BLaER1 treated with 17β-estradiol and CSF1 and Interleukin-3, amounts not matched to agents 10 nM and 100 nM (cell line): ENCODE measurements at regions not wholly inside any gene's neighbourhood (a gene's known extent, or its start where the extent isn't known, plus 50 kb on each side); places are given as distances from the start of the nearest gene placed in this dataset.

ENCODE experiments used
- H3K27ac ChIP-seq, 11 experiments: shearing (Covaris generic); formaldehyde crosslinking; 2 replicates each; pipeline ENCODE4 v1.8.1; 2022
- H3K27me3 ChIP-seq, 11 experiments: shearing (Covaris generic); formaldehyde crosslinking; 2 replicates each; pipeline ENCODE4 v1.8.1; 2022
- H3K36me3 ChIP-seq, 11 experiments: shearing (Covaris generic); formaldehyde crosslinking; 2 replicates each; pipeline ENCODE4 v1.8.1; 2022
- H3K4me1 ChIP-seq, 10 experiments: shearing (Covaris generic); formaldehyde crosslinking; 2 replicates each; pipeline ENCODE4 v1.8.1; 2022
- H3K4me2 ChIP-seq, 11 experiments: shearing (Covaris generic); formaldehyde crosslinking; 2 replicates each; pipeline ENCODE4 v1.8.1; 2022
- H3K4me3 ChIP-seq, 10 experiments: shearing (Covaris generic); formaldehyde crosslinking; 2 replicates each; pipeline ENCODE4 v1.8.1; 2022
- H3K9ac ChIP-seq, 11 experiments: shearing (Covaris generic); formaldehyde crosslinking; 2 replicates each; pipeline ENCODE4 v1.8.1; 2022
- H3K9me3 ChIP-seq, 11 experiments: shearing (Covaris generic); formaldehyde crosslinking; replicated peaks in 1 of 11; 2 replicates each; pipeline ENCODE4 v1.8.1; 2022
- H4K20me1 ChIP-seq, 11 experiments: shearing (Covaris generic); formaldehyde crosslinking; 2 replicates each; pipeline ENCODE4 v1.8.1; 2022
- Cebpa-rat ChIP-seq, 11 experiments: shearing (Covaris generic); IDR thresholded peaks; 2 replicates each; pipeline ENCODE4 v1.8.1; 2022

DNA sequence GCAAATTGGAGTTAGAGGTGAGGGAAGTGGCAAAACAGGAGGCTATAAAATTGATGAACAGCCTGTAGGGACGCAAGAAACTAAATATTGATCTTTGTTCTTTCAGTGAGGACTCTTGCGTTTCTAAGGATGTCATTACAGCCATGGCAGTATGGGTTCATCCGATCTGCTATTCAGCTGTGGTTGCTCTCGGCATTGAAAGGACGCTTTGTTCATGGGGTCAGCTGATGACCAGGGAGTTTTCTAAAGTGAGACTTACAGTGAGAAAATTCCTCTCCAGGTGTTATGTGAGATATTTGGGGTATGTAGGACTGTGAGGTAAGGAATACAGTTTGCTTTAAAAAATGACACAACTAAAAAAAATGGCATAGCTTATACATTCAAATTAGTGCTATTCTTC, 52.7 kb upstream of the PELI1 start:
- Histone ChIP-seq H3K4me3 (no peak overlapping the region), H3K9ac (no peak overlapping the region), H3K36me3 (no peaks in the 10 kb centered on the region), H3K27ac (no peak overlapping the region), H3K9me3 (peaks cover 0 to 9% (median 0%) of the 10 kb centered on the region in 11 experiments; a peak in 1 of 22 replicates), H3K27me3 (no peaks in the 10 kb centered on the region), H4K20me1 (no peaks in the 10 kb centered on the region), H3K4me1 (peaks cover 8 to 82% (median 17%) of the 10 kb centered on the region in 10 experiments), H3K4me2 (no peak overlapping the region)
- no peak for TF ChIP-seq Cebpa-rat (IDR thresholded peaks at IDR 0.05)

DNA sequence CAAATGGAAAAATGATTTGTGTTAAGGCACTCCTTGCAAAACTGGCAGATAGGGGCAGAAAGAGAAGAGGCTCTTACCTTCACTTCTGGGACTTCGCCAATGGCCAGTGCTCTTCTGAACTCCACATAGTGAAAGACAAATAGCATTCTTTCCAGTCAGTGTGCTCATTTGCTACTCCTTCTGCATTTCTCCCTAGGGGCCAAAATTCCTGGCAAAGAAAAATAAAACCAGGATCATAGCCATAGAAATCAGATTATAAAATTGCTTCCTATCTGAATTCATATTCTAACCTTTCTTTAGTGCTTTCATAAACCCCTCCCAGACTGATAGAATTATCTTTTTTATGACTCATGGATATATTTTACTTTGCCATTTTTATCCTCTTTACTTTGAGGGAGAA, 56.9 kb upstream of the PELI1 start:
- no peak overlapping the region for H3K27ac ChIP-seq
- peaks cover 25 to 92% (median 30%) of the 10 kb centered on the region in 10 experiments for H3K4me1 ChIP-seq
- TF ChIP-seq Cebpa-rat (IDR thresholded peaks at IDR 0.05), result no peak
- H3K27me3 ChIP-seq, result no peaks in the 10 kb centered on the region
- H3K9ac ChIP-seq, result no peak overlapping the region
- H3K4me3 ChIP-seq, result no peak overlapping the region
- no peaks in the 10 kb centered on the region for H4K20me1 ChIP-seq
- peak overlapping the region in 3 of 11 experiments; percentile 36 to 64 (median 58); a peak in 4 of 22 replicates for H3K4me2 ChIP-seq
- H3K36me3 ChIP-seq, result no peaks in the 10 kb centered on the region
- H3K9me3 ChIP-seq, result no peaks in the 10 kb centered on the region

DNA sequence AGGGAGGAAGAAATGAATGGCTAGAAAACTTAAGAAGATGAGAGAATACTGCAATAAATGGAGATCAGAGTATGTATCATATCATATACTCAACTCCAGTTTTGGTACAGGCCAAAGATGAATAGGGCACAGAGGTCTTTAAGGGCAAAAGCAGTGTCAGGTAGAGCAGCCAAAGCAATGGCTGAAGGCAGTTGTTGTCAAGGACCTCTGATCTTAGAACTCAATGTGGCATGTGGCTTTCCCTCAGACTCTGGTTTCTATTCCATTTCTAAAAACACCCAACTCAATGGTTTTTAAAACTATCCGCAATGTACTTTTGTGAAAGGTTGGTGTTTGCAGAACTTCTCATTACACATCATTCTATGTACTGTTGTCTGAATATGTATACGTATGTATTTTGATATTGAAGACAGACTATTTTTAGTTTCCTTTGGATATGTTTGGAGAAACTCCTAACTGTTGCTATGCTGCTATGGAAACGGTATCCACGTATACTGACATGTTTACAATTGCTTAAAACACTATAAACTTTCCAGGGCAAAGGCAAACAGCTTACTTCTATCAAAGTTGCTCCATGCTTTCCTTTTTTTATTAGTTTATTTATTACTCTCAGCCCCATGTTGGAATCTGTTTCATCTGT, 58.1 kb upstream of the PELI1 start:
- H3K9ac ChIP-seq, result peak overlapping the region in 2 of 11 experiments; percentile 80 to 85; a peak in 3 of 22 replicates
- H3K27ac ChIP-seq, result peak overlapping the region in 3 of 11 experiments; percentile 83 to 95 (median 90); a peak in 6 of 22 replicates
- no peaks in the 10 kb centered on the region for H3K36me3 ChIP-seq
- peak overlapping the region in 3 of 11 experiments; percentile 77 to 86 (median 85); a peak in 5 of 22 replicates for H3K4me2 ChIP-seq
- no peaks in the 10 kb centered on the region for H3K9me3 ChIP-seq
- peaks cover 25 to 97% (median 30%) of the 10 kb centered on the region in 10 experiments for H3K4me1 ChIP-seq
- H3K27me3 ChIP-seq, result no peaks in the 10 kb centered on the region
- no peaks in the 10 kb centered on the region for H4K20me1 ChIP-seq
- H3K4me3 ChIP-seq, result no peak overlapping the region
- no peak for TF ChIP-seq Cebpa-rat (IDR thresholded peaks at IDR 0.05)

DNA sequence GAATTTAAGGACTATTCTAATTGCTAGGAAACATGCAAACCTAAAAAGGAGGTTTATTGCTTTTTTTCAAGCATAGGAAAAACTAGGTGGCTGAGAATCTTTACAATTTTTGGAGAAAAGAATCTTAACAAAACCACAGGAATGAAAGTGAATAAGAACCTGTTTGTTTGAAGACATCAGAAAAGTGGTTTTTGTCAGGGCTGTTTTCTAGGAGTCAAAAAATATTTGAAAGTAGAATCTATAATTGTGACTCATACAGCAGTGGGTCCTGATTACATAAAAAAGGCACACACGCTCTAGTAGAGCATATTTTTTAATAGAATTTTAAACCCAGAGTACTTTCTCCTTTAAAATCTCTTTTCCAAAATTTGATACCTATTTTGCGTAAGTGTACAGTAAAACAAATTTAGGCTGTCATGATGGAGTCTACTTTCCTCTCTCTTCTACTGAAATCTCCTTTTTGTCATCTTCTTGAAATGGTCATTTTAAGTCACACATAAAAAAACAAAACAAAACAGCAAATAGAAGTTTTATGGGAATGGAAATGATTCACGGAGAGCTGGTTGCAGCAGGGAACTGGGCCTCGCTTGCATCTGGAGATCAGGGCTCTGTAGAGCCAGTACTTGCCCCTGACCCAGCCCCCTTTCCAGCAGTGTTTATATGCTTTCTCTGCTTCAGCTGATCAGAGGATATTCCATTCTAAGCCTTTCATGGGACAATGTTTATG, 59.1 kb upstream of the PELI1 start:
- no peak for TF ChIP-seq Cebpa-rat (IDR thresholded peaks at IDR 0.05)
- H3K27me3 ChIP-seq, result no peaks in the 10 kb centered on the region
- peaks cover 19 to 95% (median 23%) of the 10 kb centered on the region in 10 experiments for H3K4me1 ChIP-seq
- peak overlapping the region in 2 of 10 experiments; percentile 33 to 45; a peak in 2 of 20 replicates for H3K4me3 ChIP-seq
- H3K4me2 ChIP-seq, result peak overlapping the region; percentile 70 to 87 (median 77)
- H3K27ac ChIP-seq, result peak overlapping the region; percentile 55 to 95 (median 82); a peak in 18 of 22 replicates
- no peaks in the 10 kb centered on the region for H4K20me1 ChIP-seq
- H3K9me3 ChIP-seq, result no peaks in the 10 kb centered on the region
- peak overlapping the region in 9 of 11 experiments; percentile 50 to 85 (median 75); a peak in 15 of 22 replicates for H3K9ac ChIP-seq
- H3K36me3 ChIP-seq, result no peaks in the 10 kb centered on the region

DNA sequence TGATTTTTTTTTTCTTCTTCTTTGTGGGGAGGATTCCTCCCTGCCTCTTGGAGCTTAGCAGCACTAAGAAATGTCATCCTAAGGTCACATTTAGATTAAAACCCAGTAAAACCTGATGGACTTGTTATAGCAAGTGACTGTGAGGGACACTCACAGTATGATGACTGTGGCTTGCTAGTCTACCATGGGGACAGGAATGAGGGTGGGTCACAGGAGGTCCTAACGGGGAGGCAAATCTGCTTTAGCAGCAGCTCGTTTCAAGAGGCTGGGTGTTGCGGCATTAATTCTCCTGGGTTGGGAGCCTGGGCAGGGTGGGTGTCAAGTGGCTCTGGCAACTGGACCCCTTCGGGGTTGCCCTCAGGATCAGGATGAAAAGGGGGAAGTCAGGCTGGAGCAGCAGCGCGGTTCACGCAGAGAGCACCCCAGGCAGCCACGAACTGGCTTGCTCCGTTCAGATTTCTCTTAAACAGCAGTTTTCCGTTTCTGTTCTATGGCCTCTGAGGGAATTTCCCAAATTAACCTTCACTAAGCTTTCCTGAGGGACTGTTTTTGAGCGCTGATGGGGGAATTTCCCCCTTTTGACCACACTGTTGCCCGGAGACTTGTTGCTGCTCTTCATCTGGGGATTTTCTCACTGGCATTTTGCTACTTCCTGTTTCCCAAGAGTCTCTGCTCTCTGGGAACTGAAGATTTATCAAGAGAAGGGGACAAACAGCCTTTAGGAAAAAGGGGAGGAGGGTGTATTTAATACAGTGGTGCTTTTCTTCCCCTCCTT, 59.8 kb upstream of the PELI1 start:
- Histone ChIP-seq H4K20me1 (no peaks in the 10 kb centered on the region), H3K4me2 (peak overlapping the region; percentile 70 to 87 (median 77)), H3K9ac (peak overlapping the region; percentile 49 to 85 (median 73); a peak in 21 of 22 replicates), H3K9me3 (no peaks in the 10 kb centered on the region), H3K4me1 (peaks cover 17 to 95% (median 22%) of the 10 kb centered on the region in 10 experiments), H3K36me3 (no peaks in the 10 kb centered on the region), H3K27ac (peak overlapping the region; percentile 55 to 95 (median 82); a peak in 21 of 22 replicates), H3K27me3 (no peaks in the 10 kb centered on the region), H3K4me3 (peak overlapping the region in 7 of 10 experiments; percentile 10 to 45 (median 35); a peak in 8 of 20 replicates)
- no peak for TF ChIP-seq Cebpa-rat (IDR thresholded peaks at IDR 0.05)

DNA sequence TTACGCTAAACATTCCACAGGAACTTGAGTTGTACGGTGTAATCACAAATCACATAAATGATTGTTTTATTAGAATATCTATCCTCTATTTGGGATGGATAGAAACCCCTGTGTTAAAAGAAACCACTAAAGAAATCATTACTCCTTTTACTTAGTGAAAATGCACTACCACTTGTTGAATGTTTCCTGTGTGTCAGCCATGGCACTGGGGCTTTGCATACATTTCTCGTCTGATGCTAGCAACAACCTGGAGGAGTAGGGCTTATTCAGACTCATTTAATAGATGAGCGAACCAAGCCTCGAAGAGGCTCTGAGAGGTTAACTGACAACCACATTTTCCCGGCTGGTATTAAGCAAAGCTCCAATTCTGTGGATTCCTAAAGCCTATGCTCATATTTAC, 60.5 kb upstream of the PELI1 start:
- no peak overlapping the region; a peak in 1 of 20 replicates for H3K4me3 ChIP-seq
- peak overlapping the region; percentile 70 to 87 (median 77) for H3K4me2 ChIP-seq
- H3K9me3 ChIP-seq, result no peaks in the 10 kb centered on the region
- no peaks in the 10 kb centered on the region for H3K27me3 ChIP-seq
- H3K27ac ChIP-seq, result peak overlapping the region in 10 of 11 experiments; percentile 63 to 95 (median 82); a peak in 19 of 22 replicates
- H3K4me1 ChIP-seq, result peaks cover 17 to 96% (median 22%) of the 10 kb centered on the region in 10 experiments
- no peaks in the 10 kb centered on the region for H3K36me3 ChIP-seq
- H4K20me1 ChIP-seq, result no peaks in the 10 kb centered on the region
- TF ChIP-seq Cebpa-rat (IDR thresholded peaks at IDR 0.05), result no peak
- H3K9ac ChIP-seq, result peak overlapping the region in 8 of 11 experiments; percentile 67 to 85 (median 76); a peak in 12 of 22 replicates

DNA sequence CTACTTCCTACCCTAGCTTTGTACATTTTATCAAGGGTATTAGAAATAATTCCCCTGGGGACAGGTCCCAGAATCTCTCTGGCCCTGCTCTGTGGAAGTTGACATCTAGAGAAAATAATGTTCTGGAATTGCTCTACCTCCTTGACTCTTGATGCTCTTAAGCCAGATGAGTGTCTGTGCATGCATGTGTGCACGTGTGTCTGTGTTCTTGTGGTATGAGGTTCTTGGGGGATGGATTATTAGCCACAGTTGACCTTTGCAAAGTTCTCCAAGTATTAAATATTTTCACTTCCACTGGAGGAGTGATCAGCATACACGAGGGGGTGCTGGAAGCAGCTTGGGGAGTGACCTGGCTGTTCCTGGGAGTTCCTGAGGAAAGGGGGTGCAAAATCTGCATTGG, 61.2 kb upstream of the PELI1 start:
- Histone ChIP-seq H3K27ac (peak overlapping the region in 3 of 11 experiments; percentile 85 to 95 (median 90); a peak in 5 of 22 replicates), H3K9me3 (no peaks in the 10 kb centered on the region), H3K27me3 (no peaks in the 10 kb centered on the region), H3K4me3 (no peak overlapping the region), H3K4me1 (peaks cover 17 to 96% (median 23%) of the 10 kb centered on the region in 10 experiments), H3K36me3 (no peaks in the 10 kb centered on the region), H3K9ac (peak overlapping the region in 2 of 11 experiments; percentile 80 to 85; a peak in 3 of 22 replicates), H3K4me2 (peak overlapping the region in 4 of 11 experiments; percentile 77 to 86 (median 82); a peak in 7 of 22 replicates), H4K20me1 (no peaks in the 10 kb centered on the region)
- no peak for TF ChIP-seq Cebpa-rat (IDR thresholded peaks at IDR 0.05)

DNA sequence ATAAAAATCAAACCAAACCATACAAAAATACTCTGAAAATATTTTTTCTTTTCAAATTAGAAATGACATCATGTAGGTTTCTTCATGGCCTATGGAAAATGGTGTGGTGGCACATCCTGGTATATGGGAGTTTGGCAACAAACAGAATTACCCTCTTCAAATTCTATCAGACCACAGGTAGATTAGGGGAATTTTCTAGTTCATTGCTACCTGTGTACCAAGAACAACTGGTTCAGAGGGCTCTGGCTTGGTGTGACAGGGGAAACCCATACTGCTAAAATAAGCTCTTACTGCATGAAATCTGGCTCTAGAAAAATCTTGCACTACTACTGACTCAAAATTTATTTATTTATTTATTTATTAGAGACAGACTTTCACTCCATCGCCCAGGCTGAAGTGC, 63.4 kb upstream of the PELI1 start:
- no peak for TF ChIP-seq Cebpa-rat (IDR thresholded peaks at IDR 0.05)
- Histone ChIP-seq H3K9ac (no peak overlapping the region), H3K4me2 (peak overlapping the region in 1 of 11 experiments; percentile 5; a peak in 2 of 22 replicates), H3K36me3 (no peaks in the 10 kb centered on the region), H4K20me1 (no peaks in the 10 kb centered on the region), H3K27me3 (no peaks in the 10 kb centered on the region), H3K4me1 (peaks cover 17 to 98% (median 44%) of the 10 kb centered on the region in 10 experiments), H3K4me3 (no peak overlapping the region), H3K27ac (peak overlapping the region in 1 of 11 experiments; percentile 13; a peak in 1 of 22 replicates), H3K9me3 (no peaks in the 10 kb centered on the region)
